NCI-H2171 treated with DMSO at 0.1 percent for 48 hours (cell line): ENCODE measurements at regions not wholly inside any gene's neighbourhood (a gene's known extent, or its start where the extent isn't known, plus 50 kb on each side); places are given as distances from the start of the nearest gene placed in this dataset.

Experiments
- DNase-seq: peaks from one replicate; lab custom pipeline; 2025; lab: John Stamatoyannopoulos, UW

DNA sequence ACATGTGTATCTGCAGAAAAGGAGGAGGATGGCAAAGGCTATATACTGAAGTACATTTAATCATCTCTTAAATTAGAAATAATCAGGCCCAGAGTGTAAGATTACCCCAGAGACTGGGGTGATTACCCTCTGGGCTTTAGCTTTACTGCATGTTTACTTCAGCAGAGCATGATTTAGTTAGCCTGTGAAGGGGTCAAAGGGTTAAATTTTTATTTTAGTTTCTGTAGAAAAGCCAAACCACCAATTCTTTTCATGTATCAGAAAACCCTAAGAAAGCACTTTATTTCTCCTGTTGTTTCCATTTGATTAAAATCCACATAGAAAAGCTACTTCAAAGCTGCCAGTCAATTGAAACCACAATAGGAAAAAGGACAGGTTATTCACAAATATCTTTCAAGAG is 101.5 kb upstream of the LSM8 start:
- no peak for DNase-seq

DNA sequence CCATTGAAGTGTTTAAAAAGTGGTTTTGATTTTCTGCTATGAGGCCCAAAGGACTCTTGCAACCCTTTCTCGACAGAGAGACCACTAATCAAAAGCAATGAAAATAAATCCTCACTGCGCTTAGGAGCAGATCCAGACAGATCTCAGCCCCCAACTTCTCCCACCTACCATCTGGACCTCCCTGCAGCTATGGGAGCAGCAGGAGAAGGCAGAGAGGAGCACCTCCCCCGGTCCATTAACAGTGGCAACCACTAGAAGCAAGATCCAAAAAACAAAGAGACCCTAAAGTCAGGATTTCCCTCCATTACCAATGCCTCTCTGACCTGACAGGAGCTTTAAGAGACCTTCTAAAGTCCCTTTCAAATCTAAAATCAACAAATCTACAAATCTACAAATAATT is 99.0 kb upstream of the LSM8 start:
- DNase-seq, result no peak

DNA sequence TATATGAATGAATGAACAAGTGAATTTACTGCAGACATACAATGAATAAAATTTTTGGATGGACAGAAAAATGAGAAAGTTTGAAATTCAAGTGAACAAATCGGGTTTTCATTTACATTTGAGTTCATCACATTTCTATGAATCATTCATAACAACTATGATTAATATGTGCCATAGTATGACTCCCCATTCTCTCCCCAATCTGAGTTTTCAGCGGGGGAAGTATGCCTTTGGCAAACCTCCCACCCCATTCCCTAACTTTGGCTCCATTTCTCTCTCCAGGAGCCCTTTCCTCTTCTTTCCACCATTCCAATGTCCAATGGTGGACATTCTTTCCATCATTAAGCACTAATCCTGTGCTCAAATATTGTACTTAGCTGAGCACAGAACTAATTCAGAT is 96.8 kb upstream of the LSM8 start:
- DNase-seq, result no peak

DNA sequence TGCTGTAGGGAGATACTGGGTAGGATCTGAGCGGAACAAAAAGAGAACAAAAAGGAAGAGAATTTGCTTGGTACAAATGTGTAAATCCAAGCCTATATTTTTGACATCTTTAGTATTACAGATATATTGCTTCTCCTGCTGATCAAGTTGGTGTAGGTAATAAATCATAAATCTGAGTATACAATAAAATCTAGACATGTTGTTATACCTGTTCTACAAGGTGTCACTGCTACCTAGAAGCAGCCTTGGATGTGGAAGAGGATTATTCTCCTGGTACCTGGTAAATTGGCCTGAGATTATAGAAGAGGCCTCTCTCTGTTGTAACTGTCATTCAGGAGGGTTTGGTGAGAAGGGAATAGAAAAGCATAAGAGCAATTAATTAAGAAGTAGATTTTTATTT is 89.9 kb upstream of the LSM8 start:
- no peak for DNase-seq

DNA sequence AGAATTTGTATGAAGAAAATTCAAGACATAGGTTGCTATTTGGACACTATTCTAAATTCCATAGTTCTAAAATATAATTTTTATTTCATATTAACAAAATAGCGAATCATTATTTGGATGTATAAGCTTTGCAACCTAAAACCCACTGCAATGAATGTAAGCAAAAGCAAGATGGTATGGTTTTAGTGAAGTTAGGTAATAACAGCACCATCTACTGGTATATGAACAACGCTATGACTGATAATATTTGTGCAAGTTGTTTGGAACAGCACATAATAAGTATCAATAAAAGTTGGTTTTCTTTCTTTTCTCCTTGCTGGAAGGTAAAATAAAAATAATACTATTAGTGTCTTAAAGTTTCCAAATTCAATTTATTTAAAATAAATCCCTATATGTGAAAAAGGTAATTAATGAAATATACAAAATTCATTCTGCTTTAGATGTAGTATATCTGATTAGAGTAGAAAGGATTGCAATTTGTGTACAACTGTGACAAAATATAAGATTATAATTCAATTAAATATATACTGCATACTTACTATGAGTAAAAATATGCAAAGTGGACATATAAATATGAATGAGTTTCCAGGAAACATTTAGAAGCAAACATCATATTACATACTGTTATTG is 79.0 kb upstream of the LSM8 start:
- peak; percentile 31 for DNase-seq

DNA sequence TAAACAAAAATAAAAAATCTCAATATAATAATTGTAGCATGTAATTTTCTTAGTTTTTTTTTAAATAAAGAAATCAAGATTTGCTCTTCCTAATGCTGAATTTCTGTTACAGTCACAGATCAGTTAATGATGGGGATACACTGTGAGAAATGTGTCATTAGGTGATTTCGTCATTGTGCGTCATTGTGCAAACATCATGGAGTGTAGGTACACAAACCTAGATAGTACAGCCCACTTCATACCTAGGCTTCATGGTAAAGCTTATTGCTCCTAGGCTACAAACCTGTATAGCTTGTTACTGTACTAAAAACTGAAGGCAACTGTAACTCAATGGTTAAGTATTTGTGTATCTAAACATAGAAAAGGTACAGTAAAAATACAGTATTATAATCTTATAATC is 74.4 kb upstream of the LSM8 start:
- DNase-seq, result no peak

DNA sequence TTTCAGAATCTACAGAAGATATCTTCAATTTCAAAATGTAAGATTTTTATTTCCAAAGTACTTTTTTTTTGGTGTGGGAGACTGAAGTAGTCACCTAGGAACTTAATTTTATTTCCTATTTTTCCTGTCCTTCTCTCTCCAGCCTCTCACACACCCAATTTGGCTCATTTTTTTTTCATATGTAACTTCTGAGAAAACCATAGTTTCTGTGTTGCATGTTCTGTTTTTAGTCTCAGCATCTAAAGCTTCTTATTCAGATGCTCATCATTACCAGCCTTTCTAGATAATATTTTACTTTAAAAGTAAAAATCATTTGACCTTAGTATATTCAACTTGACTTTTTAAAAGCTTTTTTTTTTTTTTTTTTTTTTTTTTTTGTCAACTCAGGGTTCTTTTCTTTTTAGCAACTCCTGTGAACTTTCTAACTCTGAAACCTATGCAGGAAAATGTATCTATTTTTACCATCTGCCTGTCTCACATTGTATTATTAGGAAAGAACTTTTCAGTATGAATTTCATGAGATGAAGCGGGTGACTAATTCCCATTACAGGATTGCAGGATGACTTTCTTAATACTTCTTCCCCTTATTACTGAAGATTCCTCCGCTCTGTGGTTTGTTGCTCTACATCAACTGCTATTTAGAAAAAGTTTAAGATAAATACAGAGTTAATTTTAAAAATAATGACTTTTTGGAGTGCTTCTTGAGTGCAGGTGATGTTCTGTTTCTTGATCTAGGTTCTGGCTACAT is 73.6 kb upstream of the LSM8 start:
- DNase-seq, result no peak

DNA sequence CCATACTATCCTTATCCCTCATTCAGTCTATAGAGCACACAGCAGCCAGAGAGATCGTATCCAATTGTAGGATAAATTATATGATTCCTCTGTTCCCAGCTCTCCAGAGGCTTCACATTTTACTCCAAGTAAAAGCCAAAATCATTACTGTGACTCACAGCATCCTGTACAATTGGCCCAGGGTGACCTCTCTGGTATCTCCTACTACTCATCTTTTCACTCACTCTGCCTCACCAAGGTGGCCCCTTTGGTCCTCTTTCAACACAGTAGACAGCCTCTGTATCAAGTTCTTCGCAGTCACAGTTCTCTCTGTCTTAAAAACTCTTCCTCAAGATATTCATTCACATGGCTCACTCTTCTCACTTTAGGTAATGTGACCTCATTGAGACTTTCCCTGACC is 72.6 kb upstream of the LSM8 start:
- DNase-seq, result no peak

DNA sequence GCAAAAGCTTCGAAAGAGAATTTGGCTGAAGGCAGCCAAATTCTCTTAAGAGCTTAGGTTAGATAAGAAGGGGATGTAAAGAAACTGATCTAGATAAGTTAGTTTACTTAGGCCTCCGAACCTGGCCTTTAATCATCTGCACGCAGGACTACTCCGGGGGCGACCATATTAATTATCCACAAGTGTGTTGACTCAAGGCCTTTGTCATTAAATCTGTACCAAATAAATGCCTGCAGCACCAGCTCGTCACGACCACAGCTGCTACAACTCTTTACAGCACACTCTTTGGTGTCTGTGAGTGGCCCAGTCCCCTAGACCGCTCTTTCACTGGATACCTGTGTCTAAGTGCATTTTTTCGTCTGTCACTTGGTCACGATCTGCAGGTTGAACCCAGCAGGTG is 69.8 kb upstream of the LSM8 start:
- DNase-seq, result no peak

DNA sequence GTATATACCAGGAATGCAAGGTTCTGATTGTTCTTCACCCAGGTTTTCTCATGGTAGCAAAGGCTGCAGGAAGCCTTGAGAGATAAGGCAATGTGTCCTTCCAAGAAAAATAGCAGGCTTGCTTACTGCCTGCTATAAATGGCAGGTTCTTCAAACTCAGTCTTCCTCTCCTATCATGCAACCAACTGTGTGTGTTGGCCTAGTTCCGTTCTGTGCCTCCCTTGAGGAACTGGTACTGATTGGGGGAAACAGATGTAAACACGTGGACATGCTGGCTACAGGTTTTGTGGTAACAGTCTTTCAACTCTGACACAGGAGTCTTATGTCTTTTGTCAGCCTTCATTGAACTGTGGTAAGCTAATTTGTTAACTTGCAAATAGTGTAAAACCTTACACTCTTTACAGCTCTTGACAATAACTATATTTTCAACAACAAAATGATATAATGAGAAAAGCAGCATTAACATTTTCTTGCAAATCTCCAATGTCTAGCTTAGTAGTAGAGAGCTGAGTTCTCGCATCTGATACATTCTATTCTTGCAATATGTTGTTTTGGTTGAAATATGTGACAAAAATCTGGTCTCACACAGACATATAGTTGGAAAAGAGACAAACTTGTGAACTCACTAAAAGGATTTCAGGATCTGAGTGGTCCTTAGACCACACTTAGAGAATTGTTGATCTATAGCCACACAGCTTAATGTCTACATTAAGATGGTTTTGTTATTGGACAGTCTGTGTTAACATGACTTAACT is 54.7 kb upstream of the LSM8 start:
- DNase-seq, result no peak

DNA sequence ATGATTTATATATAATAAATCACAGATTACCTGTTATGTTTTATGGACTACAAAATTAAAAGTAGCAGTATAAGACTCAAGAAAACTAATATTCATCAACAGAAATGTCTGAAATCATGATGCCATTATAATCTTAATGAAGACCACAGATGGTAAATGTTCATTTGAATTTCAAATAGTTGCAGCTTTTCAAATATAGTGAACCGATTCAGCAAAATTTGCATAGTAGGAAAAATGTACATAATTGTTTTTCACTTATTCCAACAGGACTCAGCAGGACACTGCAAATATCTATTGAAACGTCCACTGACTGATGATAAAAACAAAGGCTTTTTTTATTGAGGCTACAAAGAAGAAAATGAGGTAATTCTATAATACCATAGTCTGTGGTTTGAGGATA is 51.2 kb upstream of the LSM8 start:
- no peak for DNase-seq
